ENCODE measurements at regions not wholly inside any gene's neighbourhood (a gene's known extent, or its start where the extent isn't known, plus 50 kb on each side); places are given as distances from the start of the nearest gene placed in this dataset.

GRCh38 chr11:115682101-115682500 lies 177.9 kb upstream of the CADM1 start:
- DNase-seq (ENCODE audit: low read depth, low spot score) = no peak

- no peak for DNase-seq (ENCODE audit: low read depth, low spot score)
Observed at GRCh38 chr11:115679945-115680344, 175.7 kb upstream of the CADM1 start.

- no peak for DNase-seq (ENCODE audit: low read depth, low spot score)
Observed at GRCh38 chr11:115678942-115679341, 174.7 kb upstream of the CADM1 start.

GRCh38 chr11:115677190-115677589 lies 173.0 kb upstream of the CADM1 start:
- no peak for DNase-seq (ENCODE audit: low read depth, low spot score)

GRCh38 chr11:115676768-115677167 lies 172.6 kb upstream of the CADM1 start:
- DNase-seq (ENCODE audit: low read depth, low spot score) = no peak

GRCh38 chr11:115676206-115676605 lies 172.0 kb upstream of the CADM1 start:
- no peak for DNase-seq (ENCODE audit: low read depth, low spot score)

- DNase-seq (ENCODE audit: low read depth, low spot score) = no peak
Observed at GRCh38 chr11:115674937-115675544, 170.8 kb upstream of the CADM1 start.

GRCh38 chr11:115674176-115674936 lies 170.1 kb upstream of the CADM1 start:
- no peak for DNase-seq (ENCODE audit: low read depth, low spot score)

- no peak for DNase-seq (ENCODE audit: low read depth, low spot score)
Observed at GRCh38 chr11:115673720-115674119, 169.5 kb upstream of the CADM1 start.

GRCh38 chr11:115672999-115673411 lies 168.8 kb upstream of the CADM1 start:
- DNase-seq (ENCODE audit: low read depth, low spot score) = no peak

GRCh38 chr11:115672412-115672811 lies 168.2 kb upstream of the CADM1 start:
- DNase-seq (ENCODE audit: low read depth, low spot score) = no peak

- DNase-seq (ENCODE audit: low read depth, low spot score) = no peak
Observed at GRCh38 chr11:115670538-115671205, 166.5 kb upstream of the CADM1 start.

- no peak for DNase-seq (ENCODE audit: low read depth, low spot score)
Observed at GRCh38 chr11:115665958-115666357, 161.7 kb upstream of the CADM1 start.

- DNase-seq (ENCODE audit: low read depth, low spot score) = no peak
Observed at GRCh38 chr11:115665175-115665821, 161.1 kb upstream of the CADM1 start.

- DNase-seq (ENCODE audit: low read depth, low spot score) = no peak
Observed at GRCh38 chr11:115664313-115664712, 160.1 kb upstream of the CADM1 start.

- no peak for DNase-seq (ENCODE audit: low read depth, low spot score)
Observed at GRCh38 chr11:115663790-115664189, 159.6 kb upstream of the CADM1 start.

GRCh38 chr11:115660030-115660805 lies 156.0 kb upstream of the CADM1 start:
- no peak for DNase-seq (ENCODE audit: low read depth, low spot score)

- no peak for DNase-seq (ENCODE audit: low read depth, low spot score)
Observed at GRCh38 chr11:115659061-115659963, 155.1 kb upstream of the CADM1 start.

GRCh38 chr11:115657586-115657985 lies 153.4 kb upstream of the CADM1 start:
- no peak for DNase-seq (ENCODE audit: low read depth, low spot score)

GRCh38 chr11:115656669-115657068 lies 152.5 kb upstream of the CADM1 start:
- no peak for DNase-seq (ENCODE audit: low read depth, low spot score)

All from pulmonary artery endothelial cell (primary cell).